Trophoblast cell (in vitro differentiated cells and primary cell): ENCODE measurements at regions not wholly inside any gene's neighbourhood (a gene's known extent, or its start where the extent isn't known, plus 50 kb on each side); places are given as distances from the start of the nearest gene placed in this dataset.

Experiments used
- DNase-seq, 2 donors: peaks; one replicate each; pipeline ENCODE4 v3.0.0-alpha.2; 2016
- H2AFZ ChIP-seq: 2 replicates; pipeline ENCODE4 v1.6.1; 2013; ENCODE audit warnings: low read length, moderate library complexity, mild to moderate bottlenecking; ENCODE audit not compliant: insufficient read depth, poor library complexity
- H2AK5ac ChIP-seq: 2 replicates; pipeline ENCODE4 v1.6.1; 2013; ENCODE audit warnings: mild to moderate bottlenecking, low read length
- H2BK120ac ChIP-seq: 2 replicates; pipeline ENCODE4 v1.6.1; 2013; ENCODE audit warnings: low read length, mild to moderate bottlenecking, moderate library complexity; ENCODE audit not compliant: insufficient read depth, poor library complexity
- H2BK12ac ChIP-seq: 2 replicates; pipeline ENCODE4 v1.6.1; 2013; ENCODE audit warnings: mild to moderate bottlenecking, low read length, moderate library complexity
- H2BK5ac ChIP-seq: 2 replicates; pipeline ENCODE4 v1.6.1; 2013; ENCODE audit warnings: low read length, low read depth, moderate library complexity, mild to moderate bottlenecking; ENCODE audit not compliant: poor library complexity
- H3K14ac ChIP-seq: 2 replicates; pipeline ENCODE4 v1.6.1; 2013; ENCODE audit warnings: mild to moderate bottlenecking, low read length
- H3K18ac ChIP-seq: 2 replicates; pipeline ENCODE4 v1.6.1; 2013; ENCODE audit warnings: mild to moderate bottlenecking, low read length
- H3K23ac ChIP-seq: 2 replicates; pipeline ENCODE4 v1.6.1; 2013; ENCODE audit warnings: low read length
- H3K27ac ChIP-seq: 2 replicates; pipeline ENCODE4 v1.5.1; 2013; ENCODE audit warnings: low read depth, mild to moderate bottlenecking, inconsistent platforms, low read length, moderate library complexity
- H3K27me3 ChIP-seq: 2 replicates; pipeline ENCODE4 v1.6.1; 2013; ENCODE audit warnings: inconsistent platforms, mild to moderate bottlenecking, low read length, moderate library complexity; ENCODE audit not compliant: insufficient read depth
- H3K36me3 ChIP-seq, 2 experiments: 1 replicate in 1 of 2; 2 replicates in 1 of 2; pipeline ENCODE4 v1.6.1; 2013; ENCODE audit warnings: low read length in 2 of 2, mild to moderate bottlenecking in 2 of 2, moderate library complexity in 1 of 2; ENCODE audit not compliant: insufficient read depth in 2 of 2, control insufficient read depth in 1 of 2
- H3K4ac ChIP-seq: 2 replicates; pipeline ENCODE4 v1.6.1; 2013; ENCODE audit warnings: low read depth, mild to moderate bottlenecking, low read length, moderate library complexity
- H3K4me1 ChIP-seq, 2 experiments: 1 replicate in 1 of 2; 2 replicates in 1 of 2; pipeline ENCODE4 v1.6.1; 2013; ENCODE audit warnings: low read length in 2 of 2, mild to moderate bottlenecking in 2 of 2, moderate library complexity in 1 of 2; ENCODE audit not compliant: insufficient read depth in 2 of 2, control insufficient read depth in 1 of 2
- H3K4me2 ChIP-seq: 2 replicates; pipeline ENCODE4 v1.6.1; 2013; ENCODE audit warnings: inconsistent platforms, mild to moderate bottlenecking, low read length, moderate library complexity
- H3K4me3 ChIP-seq: 2 replicates; pipeline ENCODE4 v1.5.1; 2013; ENCODE audit warnings: mild to moderate bottlenecking, low read depth, low read length, inconsistent platforms
- H3K79me1 ChIP-seq: one replicate; pipeline ENCODE4 v1.6.1; 2013; ENCODE audit warnings: low read length
- H3K79me2 ChIP-seq: 2 replicates; pipeline ENCODE4 v1.6.1; 2013; ENCODE audit warnings: low read length, mild to moderate bottlenecking; ENCODE audit not compliant: control insufficient read depth, insufficient read depth, poor library complexity
- H3K9ac ChIP-seq: 2 replicates; pipeline ENCODE4 v1.6.1; 2013; ENCODE audit warnings: mild to moderate bottlenecking, low read length
- H3K9me3 ChIP-seq: 2 replicates; pipeline ENCODE4 v1.6.1; 2013; ENCODE audit warnings: low read depth, mild to moderate bottlenecking, control low read depth, inconsistent platforms, low read length; ENCODE audit not compliant: insufficient read depth
- H4K12ac ChIP-seq: 2 replicates; pipeline ENCODE4 v1.6.1; 2013; ENCODE audit warnings: low read depth, mild to moderate bottlenecking, low read length, moderate library complexity
- H4K8ac ChIP-seq: 2 replicates; pipeline ENCODE4 v1.6.1; 2013; ENCODE audit warnings: low read depth, mild to moderate bottlenecking, low read length, moderate library complexity
- H4K91ac ChIP-seq: one replicate; pipeline ENCODE4 v1.6.1; 2013; ENCODE audit warnings: low read depth, mild to moderate bottlenecking, low read length, moderate library complexity
- WGBS: extraction: QIAGEN DNeasy Blood & Tissue Kit; methylation state at CpG from one replicate; pipeline ENCODE4 v1.1.7; 2013; ENCODE audit warnings: missing lambda C conversion rate; ENCODE audit not compliant: insufficient read length, insufficient coverage; ENCODE audit errors: extremely low coverage; 5-methylcytosine and 5-hydroxymethylcytosine counted together

DNA sequence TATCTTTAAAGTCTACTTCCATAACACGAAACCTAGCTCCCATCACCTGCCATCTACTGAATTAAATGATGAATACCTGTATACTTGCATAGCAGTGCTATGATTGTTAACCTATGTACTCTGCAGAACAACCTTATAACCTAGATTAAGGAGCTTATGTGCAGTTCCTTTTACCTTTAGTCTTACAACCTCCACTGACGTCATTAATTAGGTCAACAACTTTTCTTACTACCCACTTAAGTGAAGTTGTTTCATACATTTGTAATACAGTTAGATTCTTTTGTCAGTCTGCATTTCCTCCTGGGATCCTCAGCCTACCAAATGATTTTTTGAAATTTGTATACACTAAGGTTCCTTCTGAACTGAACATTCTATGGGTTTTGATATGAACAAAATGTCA is 1082.3 kb downstream of the SUCLG1 start:
- H3K9me3 ChIP-seq, result peaks cover 4% of the 10 kb centered on the region
- H2BK12ac ChIP-seq, result no peak overlapping the region
- H3K18ac ChIP-seq, result no peak overlapping the region
- WGBS, result no CpG with 5 or more reads among the region's 2 CpGs
- H2AFZ ChIP-seq, result no peak overlapping the region
- no peak for DNase-seq
- no peaks in the 10 kb centered on the region for H3K36me3 ChIP-seq
- H3K79me1 ChIP-seq, result no peaks in the 10 kb centered on the region
- no peaks in the 10 kb centered on the region for H3K4me1 ChIP-seq
- H3K4me2 ChIP-seq, result no peak overlapping the region
- H2BK120ac ChIP-seq, result no peak overlapping the region
- H4K12ac ChIP-seq, result no peak overlapping the region
- no peak overlapping the region for H3K4ac ChIP-seq
- H2AK5ac ChIP-seq, result no peak overlapping the region
- H3K27ac ChIP-seq, result no peak overlapping the region
- H3K4me3 ChIP-seq, result no peak overlapping the region
- no peak overlapping the region for H3K9ac ChIP-seq
- no peaks in the 10 kb centered on the region for H3K79me2 ChIP-seq
- no peak overlapping the region for H4K8ac ChIP-seq
- no peak overlapping the region for H2BK5ac ChIP-seq
- no peak overlapping the region for H4K91ac ChIP-seq
- no peaks in the 10 kb centered on the region for H3K27me3 ChIP-seq
- no peak overlapping the region for H3K23ac ChIP-seq
- H3K14ac ChIP-seq, result no peak overlapping the region

DNA sequence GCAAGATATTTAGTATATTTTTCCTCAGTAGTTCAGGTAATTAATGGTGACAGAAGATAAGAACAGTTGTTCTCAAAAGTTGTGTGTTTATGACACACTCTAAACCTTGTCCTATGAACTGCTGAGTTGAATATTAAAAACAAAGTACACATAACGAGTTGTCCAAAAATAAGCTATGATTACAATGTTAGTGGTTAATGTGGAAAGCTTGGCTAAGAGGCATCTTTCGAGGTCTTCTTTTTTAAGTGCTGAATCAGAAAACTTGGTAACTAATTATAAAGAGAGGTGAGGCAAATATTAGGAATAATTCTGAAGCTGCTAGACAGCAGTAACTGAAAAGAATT is 1088.7 kb downstream of the SUCLG1 start:
- H3K79me2 ChIP-seq, result no peaks in the 10 kb centered on the region
- H3K23ac ChIP-seq, result no peak overlapping the region
- no peaks in the 10 kb centered on the region for H3K36me3 ChIP-seq
- no peak overlapping the region for H3K27ac ChIP-seq
- no peak overlapping the region for H3K9ac ChIP-seq
- H2BK12ac ChIP-seq, result no peak overlapping the region
- H2AK5ac ChIP-seq, result no peak overlapping the region
- no peaks in the 10 kb centered on the region for H3K9me3 ChIP-seq
- no peak overlapping the region for H2BK120ac ChIP-seq
- no peak for DNase-seq
- no peak overlapping the region for H3K4ac ChIP-seq
- no peak overlapping the region for H4K8ac ChIP-seq
- H3K4me1 ChIP-seq, result no peaks in the 10 kb centered on the region
- no peak overlapping the region for H3K4me2 ChIP-seq
- H4K12ac ChIP-seq, result no peak overlapping the region
- no CpG with 5 or more reads among the region's 2 CpGs for WGBS
- no peak overlapping the region for H2BK5ac ChIP-seq
- H4K91ac ChIP-seq, result no peak overlapping the region
- no peak overlapping the region for H2AFZ ChIP-seq
- no peaks in the 10 kb centered on the region for H3K27me3 ChIP-seq
- H3K14ac ChIP-seq, result no peak overlapping the region
- no peaks in the 10 kb centered on the region for H3K79me1 ChIP-seq
- no peak overlapping the region for H3K4me3 ChIP-seq
- H3K18ac ChIP-seq, result no peak overlapping the region

- no peak overlapping the region for H2AFZ ChIP-seq
- H3K4me1 ChIP-seq, result no peaks in the 10 kb centered on the region
- no peaks in the 10 kb centered on the region for H3K36me3 ChIP-seq
- H3K27me3 ChIP-seq, result no peaks in the 10 kb centered on the region
- H3K18ac ChIP-seq, result no peak overlapping the region
- no peak overlapping the region for H2BK5ac ChIP-seq
- H3K14ac ChIP-seq, result no peak overlapping the region
- no CpG with 5 or more reads among the region's 6 CpGs for WGBS
- H3K4me3 ChIP-seq, result no peak overlapping the region
- H2BK12ac ChIP-seq, result no peak overlapping the region
- no peak overlapping the region for H3K9ac ChIP-seq
- H3K27ac ChIP-seq, result no peak overlapping the region
- no peaks in the 10 kb centered on the region for H3K9me3 ChIP-seq
- no peak overlapping the region for H2AK5ac ChIP-seq
- no peak overlapping the region for H3K4ac ChIP-seq
- no peak overlapping the region for H4K8ac ChIP-seq
- no peak overlapping the region for H4K12ac ChIP-seq
- H3K79me1 ChIP-seq, result no peaks in the 10 kb centered on the region
- no peaks in the 10 kb centered on the region for H3K79me2 ChIP-seq
- H3K23ac ChIP-seq, result no peak overlapping the region
- H3K4me2 ChIP-seq, result no peak overlapping the region
- DNase-seq, result no peak
- no peak overlapping the region for H4K91ac ChIP-seq
- H2BK120ac ChIP-seq, result no peak overlapping the region
Observed at GRCh38 chr2:83369601-83370418, 1089.3 kb downstream of the SUCLG1 start.

DNA sequence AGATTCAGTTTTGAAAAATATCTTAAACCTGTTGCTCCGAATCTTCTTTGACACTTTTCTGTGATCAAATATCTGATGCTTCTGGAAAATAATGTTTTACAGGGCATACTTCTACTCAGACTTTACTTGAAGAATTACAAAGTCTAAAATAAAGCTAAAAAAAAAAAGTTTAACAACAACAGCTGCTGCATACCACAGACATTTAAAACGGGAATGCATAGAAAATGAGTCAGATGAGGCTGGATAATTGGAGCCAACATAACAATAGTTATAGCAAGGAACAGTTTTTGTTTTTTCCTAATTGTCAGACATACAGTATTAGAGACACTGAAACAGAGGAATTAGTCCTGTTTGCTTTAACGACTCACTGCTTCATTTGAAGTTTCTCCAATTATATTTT is 1090.2 kb downstream of the SUCLG1 start:
- H3K18ac ChIP-seq, result no peak overlapping the region
- no peak overlapping the region for H4K12ac ChIP-seq
- H2AK5ac ChIP-seq, result no peak overlapping the region
- no peak overlapping the region for H2BK5ac ChIP-seq
- WGBS, result no CpG with 5 or more reads among the region's 3 CpGs
- no peaks in the 10 kb centered on the region for H3K4me1 ChIP-seq
- no peak overlapping the region for H2BK12ac ChIP-seq
- no peak overlapping the region for H2AFZ ChIP-seq
- no peaks in the 10 kb centered on the region for H3K79me2 ChIP-seq
- H4K8ac ChIP-seq, result no peak overlapping the region
- no peak overlapping the region for H3K27ac ChIP-seq
- no peak overlapping the region for H3K23ac ChIP-seq
- H3K14ac ChIP-seq, result no peak overlapping the region
- H3K4ac ChIP-seq, result no peak overlapping the region
- peak in 1 of 2 donors; percentile 18 for DNase-seq
- H2BK120ac ChIP-seq, result no peak overlapping the region
- no peaks in the 10 kb centered on the region for H3K27me3 ChIP-seq
- H3K4me3 ChIP-seq, result no peak overlapping the region
- H3K9ac ChIP-seq, result no peak overlapping the region
- no peaks in the 10 kb centered on the region for H3K36me3 ChIP-seq
- H4K91ac ChIP-seq, result no peak overlapping the region
- H3K9me3 ChIP-seq, result no peaks in the 10 kb centered on the region
- H3K79me1 ChIP-seq, result no peaks in the 10 kb centered on the region
- H3K4me2 ChIP-seq, result no peak overlapping the region
